HepG2 (cell line): ENCODE measurements at regions not wholly inside any gene's neighbourhood (a gene's known extent, or its start where the extent isn't known, plus 50 kb on each side); places are given as distances from the start of the nearest gene placed in this dataset.

Experiments
- ATAC-seq: fragments of 200-7000 bp; cut with Tn5 transposase; 3 replicates; pipeline ENCODE4 v1.9.1; 2020; ENCODE audit warnings: mild to moderate bottlenecking, moderate library complexity
- BruUV-seq: library from RNA; stranded (reverse); fragments of 400-500 nt; replicated peaks from 2 replicates; lab custom pipeline; 2021; lab: Mats Ljungman, UMichigan
- CTCF ChIA-PET: fragments of 300-600 bp; formaldehyde crosslinking; extraction: SDS; loops from one replicate; lab custom pipeline; 2021; ENCODE audit warnings: low total read pairs, inconsistent platforms, low intra/inter-chr PET ratio; lab: Yijun Ruan, JAX
- POLR2A ChIA-PET: fragments of 350-600 bp; sonication (Branson Sonifier 250); formaldehyde crosslinking; loops from one replicate; lab custom pipeline; 2020; ENCODE audit warnings: antibody characterized with exemption, inconsistent platforms; lab: Yijun Ruan, JAX
- DNase-seq: peaks from one replicate; pipeline ENCODE4 v3.0.0-alpha.2; 2015; ENCODE audit warnings: low spot score
- FAIRE-seq: peaks from 3 replicates; lab custom pipeline; 2011; peaks lifted over from hg19 to GRCh38; lab: Jason Lieb, UNC
- H2AFZ ChIP-seq: one replicate; pipeline ENCODE4 v1.6.1; 2011; ENCODE audit warnings: low read length, inconsistent platforms
- H3K27ac ChIP-seq: fragments of 300-600 bp; 3 replicates; pipeline ENCODE4 v1.8.0; 2011; ENCODE audit warnings: mixed run types, mild to moderate bottlenecking, mixed read lengths, low read length, inconsistent platforms; ENCODE audit not compliant: insufficient read depth; ENCODE audit errors: extremely low read length
- H3K27me3 ChIP-seq, 2 experiments: fragments of 200-600 bp in 1 of 2; 2 replicates in 1 of 2; 3 replicates in 1 of 2; pipeline versions ENCODE4 v1.6.0 to v1.8.0; 2011; ENCODE audit warnings: low read length in 2 of 2, mild to moderate bottlenecking in 2 of 2, moderate library complexity in 2 of 2, inconsistent platforms in 1 of 2; ENCODE audit not compliant: insufficient read depth in 2 of 2, control insufficient read depth in 1 of 2
- H3K36me3 ChIP-seq, 2 experiments: fragments of 200-600 bp in 1 of 2; replicated peaks in 1 of 2; 2 replicates in 1 of 2; 3 replicates in 1 of 2; pipeline versions ENCODE4 v1.5.1 to v1.8.0; 2011; ENCODE audit warnings: low read length in 2 of 2, inconsistent platforms in 1 of 2; ENCODE audit not compliant: insufficient read depth in 2 of 2, control insufficient read depth in 1 of 2
- H3K4me1 ChIP-seq: 2 replicates; pipeline ENCODE4 v1.5.1; 2012; ENCODE audit warnings: low read length, inconsistent platforms; ENCODE audit not compliant: insufficient read depth
- H3K4me2 ChIP-seq: 2 replicates; pipeline ENCODE4 v1.6.0; 2011; ENCODE audit warnings: low read depth, low read length, inconsistent platforms
- H3K4me3 ChIP-seq, 3 experiments: fragments of 200-600 bp in 1 of 3; sonication (generic), shearing (Covaris generic) in 1 of 3; replicated peaks in 1 of 3; 2 replicates each; pipeline ENCODE4 v1.5.1; 2011 to 2016; ENCODE audit warnings: low read length in 3 of 3, inconsistent platforms in 2 of 3, low read depth in 2 of 3, mild to moderate bottlenecking in 2 of 3, control low read depth in 1 of 3, mixed read lengths in 1 of 3; ENCODE audit not compliant: insufficient read depth in 1 of 3
- H3K79me2 ChIP-seq: one replicate; pipeline ENCODE4 v1.6.1; 2011; ENCODE audit warnings: low read length, inconsistent platforms; ENCODE audit not compliant: insufficient read depth
- H3K9ac ChIP-seq: 2 replicates; pipeline ENCODE4 v1.6.0; 2011; ENCODE audit warnings: mild to moderate bottlenecking, low read depth, low read length, inconsistent platforms; ENCODE audit not compliant: insufficient read depth
- H3K9me3 ChIP-seq: 2 replicates; pipeline ENCODE4 v1.5.1; 2012; ENCODE audit warnings: mild to moderate bottlenecking, low read length
- H4K20me1 ChIP-seq: 2 replicates; pipeline ENCODE4 v1.6.0; 2011; ENCODE audit warnings: inconsistent platforms, mild to moderate bottlenecking, low read length, moderate library complexity; ENCODE audit not compliant: insufficient read depth
- ELF3 ChIP-seq: IDR thresholded peaks from 2 replicates; pipeline ENCODE4 v1.6.1; 2016; ENCODE audit warnings: missing genetic modification reagents, missing compliant biosample characterization
- GATA4 ChIP-seq: sonication (generic); IDR thresholded peaks from 2 replicates; pipeline ENCODE4 v1.6.1; 2016; ENCODE audit warnings: antibody characterized with exemption, low read depth, borderline replicate concordance
- KLF11 ChIP-seq: IDR thresholded peaks from 2 replicates; pipeline ENCODE4 v1.6.1; 2016; ENCODE audit warnings: missing compliant biosample characterization
- MEIS2 ChIP-seq: sonication (generic); formaldehyde crosslinking; IDR thresholded peaks from 2 replicates; pipeline ENCODE4 v1.9.0; 2021; ENCODE audit warnings: mild to moderate bottlenecking, missing genetic modification reagents
- NRL ChIP-seq: sonication (generic); formaldehyde crosslinking; IDR thresholded peaks from 2 replicates; pipeline ENCODE4 v1.5.0; 2020; ENCODE audit warnings: missing genetic modification reagents, mild to moderate bottlenecking, moderate library complexity, borderline replicate concordance
- XBP1 ChIP-seq: sonication (generic); formaldehyde crosslinking; IDR thresholded peaks from 2 replicates; pipeline ENCODE4 v1.5.0; 2020; ENCODE audit warnings: missing genetic modification reagents
- ZFAT ChIP-seq: sonication (generic); formaldehyde crosslinking; conservative IDR thresholded peaks from 2 replicates; pipeline ENCODE4 v1.8.1; 2023; ENCODE audit warnings: missing genetic modification reagents, inconsistent platforms
- ZFP36 ChIP-seq: fragments of 150-350 bp; IDR thresholded peaks from 2 replicates; pipeline ENCODE4 v1.6.1; 2018; ENCODE audit warnings: borderline replicate concordance, low read length, low read depth; ENCODE audit not compliant: partially characterized antibody
- ZNF34 ChIP-seq: sonication (generic); formaldehyde crosslinking; IDR thresholded peaks from 2 replicates; pipeline ENCODE4 v1.4.0; 2020; ENCODE audit warnings: mild to moderate bottlenecking, missing genetic modification reagents, borderline replicate concordance
- ZNF382 ChIP-seq: sonication (generic); formaldehyde crosslinking; IDR thresholded peaks from 2 replicates; pipeline ENCODE4 v1.5.0; 2020; ENCODE audit warnings: missing genetic modification reagents, mild to moderate bottlenecking, borderline replicate concordance
- ZNF569 ChIP-seq: sonication (generic); formaldehyde crosslinking; IDR thresholded peaks from 2 replicates; pipeline ENCODE4 v1.5.0; 2020; ENCODE audit warnings: mild to moderate bottlenecking, missing genetic modification reagents, moderate library complexity, borderline replicate concordance
- ZNF576 ChIP-seq: sonication (generic); formaldehyde crosslinking; IDR thresholded peaks from 2 replicates; pipeline ENCODE4 v1.4.0; 2020; ENCODE audit warnings: mild to moderate bottlenecking, missing genetic modification reagents
- ZNF678 ChIP-seq: sonication (generic); formaldehyde crosslinking; IDR thresholded peaks from 2 replicates; pipeline ENCODE4 v1.4.0; 2020; ENCODE audit warnings: mild to moderate bottlenecking, missing genetic modification reagents
- WGBS: methylation state at CpG from one replicate; pipeline ENCODE4 v1.1.6; 2017; ENCODE audit warnings: low lambda C conversion rate; 5-methylcytosine and 5-hydroxymethylcytosine counted together
- in situ Hi-C: cut with HindIII; loops from 2 replicates; pipeline ENCODE4 v1.10.0; 2017; ENCODE audit warnings: low pct_unique_long_range_greater_than_20kb; ENCODE audit not compliant: extremely low pct_ligation_motif_present
- intact Hi-C: fragments of 100-400 bp; cut with micrococcal nuclease; formaldehyde crosslinking; loops from one replicate; pipeline ENCODE4 v1.10.0; 2022; ENCODE audit not compliant: unreplicated experiment

DNA sequence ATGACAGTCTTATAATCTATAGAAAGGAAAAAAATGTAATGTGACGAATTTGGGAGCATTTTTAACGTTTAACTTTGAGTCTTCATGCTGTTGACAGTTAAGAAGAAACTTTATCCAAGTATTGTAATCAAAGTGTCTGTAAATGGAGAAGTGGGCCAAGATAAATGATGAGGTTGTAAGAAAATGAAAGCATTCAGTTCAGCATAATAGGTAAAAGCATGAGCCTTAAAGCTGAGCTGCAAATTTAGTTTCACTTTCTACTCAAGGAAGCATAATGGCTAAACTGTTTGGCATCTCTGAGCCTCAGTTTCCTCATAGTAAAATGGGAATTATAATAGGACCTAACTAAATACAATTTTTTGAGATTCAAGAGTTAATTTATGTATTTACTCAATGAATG, 1554.8 kb downstream of the KCNT2 start:
- in situ Hi-C loops, result no loop called here
- 2% methylated on average over 2 of the region's 2 CpGs for WGBS
- H3K36me3 ChIP-seq, result no peaks in the 10 kb centered on the region
- TF ChIP-seq GATA4, result no peak
- no peak for TF ChIP-seq NRL
- no peak for TF ChIP-seq ZNF569
- TF ChIP-seq ZNF576 (CRISPR knock-in tag), result no peak
- TF ChIP-seq KLF11 (CRISPR knock-in tag), result no peak
- TF ChIP-seq ZNF382 (CRISPR knock-in tag), result no peak
- TF ChIP-seq XBP1 (CRISPR knock-in tag), result no peak
- no peak for TF ChIP-seq ZNF34 (CRISPR knock-in tag)
- no peak for TF ChIP-seq ELF3 (CRISPR knock-in tag)
- no peak for TF ChIP-seq MEIS2 (CRISPR knock-in tag)
- no peak for TF ChIP-seq ZFAT (CRISPR knock-in tag)
- no peak for TF ChIP-seq ZNF678 (CRISPR knock-in tag)
- no peak for TF ChIP-seq ZFP36
- TF ChIP-seq, all 625 proteins: peak for 0
- ATAC-seq (no peak), DNase-seq (no peak), FAIRE-seq (no peak)
- H3K79me2 ChIP-seq, result no peaks in the 10 kb centered on the region
- 0 out of 6 replicates have a peak overlapping the region, but pooled peaks of 1 of the 3 experiments have one; percentile 21 for H3K4me3 ChIP-seq
- ChIA-PET POLR2A (no interaction called here), CTCF (no interaction called here)
- no peak overlapping the region for H2AFZ ChIP-seq
- H3K27me3 ChIP-seq, result no peaks in the 10 kb centered on the region
- H4K20me1 ChIP-seq, result no peaks in the 10 kb centered on the region
- intact Hi-C loops, result no loop called here
- H3K9ac ChIP-seq, result no peak overlapping the region
- no peaks in the 10 kb centered on the region for H3K4me1 ChIP-seq
- BruUV-seq, result no TSS peak
- no peaks in the 10 kb centered on the region for H3K9me3 ChIP-seq
- 0 out of 2 replicates have a peak overlapping the region, but pooled peaks have one; percentile 12 for H3K4me2 ChIP-seq
- H3K27ac ChIP-seq, result no peak overlapping the region
